ENCODE measurements at regions not wholly inside any gene's neighbourhood (a gene's known extent, or its start where the extent isn't known, plus 50 kb on each side); places are given as distances from the start of the nearest gene placed in this dataset.

DNA sequence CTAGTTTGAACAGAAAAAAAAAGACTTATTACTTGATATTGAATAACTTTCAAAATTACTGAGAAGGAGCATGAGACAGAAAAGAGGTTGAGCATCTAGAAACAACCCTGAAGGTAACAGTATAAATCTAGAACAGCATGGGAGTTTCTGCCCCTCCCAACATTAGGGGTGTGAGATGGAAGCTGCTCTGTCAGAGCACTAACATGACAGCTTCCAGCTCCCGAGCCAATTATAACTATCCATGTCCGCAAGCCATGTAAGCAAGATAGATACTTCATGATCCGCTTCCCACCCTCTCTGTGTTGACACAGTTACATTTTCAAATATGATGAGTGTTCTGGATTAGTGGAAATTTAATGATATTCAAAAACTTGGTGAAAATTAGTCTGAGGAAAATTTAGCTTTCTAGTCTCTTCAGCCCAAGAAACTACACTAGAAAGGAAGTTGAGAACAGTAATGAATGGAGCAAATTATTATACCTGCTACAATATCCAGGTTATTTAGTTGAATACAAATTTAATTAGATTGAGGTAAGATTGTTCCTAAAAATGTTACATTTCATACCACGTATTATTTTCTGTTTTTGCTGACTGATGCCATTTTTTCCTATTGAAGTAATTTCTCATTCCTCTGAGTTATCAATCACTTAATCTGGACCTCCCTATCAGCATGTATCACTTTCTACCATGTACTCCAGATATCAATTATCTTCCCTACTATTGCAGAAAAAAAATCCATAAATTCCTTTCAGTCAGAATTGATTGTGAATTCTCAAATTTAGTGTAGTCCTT, 129.3 kb upstream of the SLIT2 start:
- no peak for DNase-seq (ENCODE audit: extremely low read depth, low read depth)
- TF ChIP-seq, protein P1, sequence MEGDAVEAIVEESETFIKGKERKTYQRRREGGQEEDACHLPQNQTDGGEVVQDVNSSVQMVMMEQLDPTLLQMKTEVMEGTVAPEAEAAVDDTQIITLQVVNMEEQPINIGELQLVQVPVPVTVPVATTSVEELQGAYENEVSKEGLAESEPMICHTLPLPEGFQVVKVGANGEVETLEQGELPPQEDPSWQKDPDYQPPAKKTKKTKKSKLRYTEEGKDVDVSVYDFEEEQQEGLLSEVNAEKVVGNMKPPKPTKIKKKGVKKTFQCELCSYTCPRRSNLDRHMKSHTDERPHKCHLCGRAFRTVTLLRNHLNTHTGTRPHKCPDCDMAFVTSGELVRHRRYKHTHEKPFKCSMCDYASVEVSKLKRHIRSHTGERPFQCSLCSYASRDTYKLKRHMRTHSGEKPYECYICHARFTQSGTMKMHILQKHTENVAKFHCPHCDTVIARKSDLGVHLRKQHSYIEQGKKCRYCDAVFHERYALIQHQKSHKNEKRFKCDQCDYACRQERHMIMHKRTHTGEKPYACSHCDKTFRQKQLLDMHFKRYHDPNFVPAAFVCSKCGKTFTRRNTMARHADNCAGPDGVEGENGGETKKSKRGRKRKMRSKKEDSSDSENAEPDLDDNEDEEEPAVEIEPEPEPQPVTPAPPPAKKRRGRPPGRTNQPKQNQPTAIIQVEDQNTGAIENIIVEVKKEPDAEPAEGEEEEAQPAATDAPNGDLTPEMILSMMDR (IDR thresholded peaks at IDR 0.05; ENCODE audit: low read depth, low read length): no peak

DNA sequence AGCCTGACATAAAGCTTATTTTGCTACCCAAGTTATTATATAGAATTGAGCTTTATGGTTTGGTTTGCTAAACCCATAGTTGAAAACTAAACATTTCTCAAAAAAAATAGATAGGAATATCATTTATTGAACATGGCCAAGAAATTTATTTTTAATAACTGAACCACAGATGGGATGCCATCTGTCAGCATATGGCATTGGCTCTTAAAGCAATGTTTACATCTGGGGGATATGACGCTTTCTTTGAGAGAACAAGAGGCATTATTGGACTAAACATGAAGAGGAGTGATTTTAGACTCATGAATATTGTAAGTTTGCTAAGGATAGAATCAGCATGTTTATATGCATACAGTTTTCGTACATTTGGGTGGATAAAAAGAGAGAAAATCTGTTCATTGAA, 132.6 kb upstream of the SLIT2 start:
- no peak for DNase-seq (ENCODE audit: extremely low read depth, low read depth)
- TF ChIP-seq, protein P1 (IDR thresholded peaks at IDR 0.05; ENCODE audit: low read depth, low read length): no peak

DNA sequence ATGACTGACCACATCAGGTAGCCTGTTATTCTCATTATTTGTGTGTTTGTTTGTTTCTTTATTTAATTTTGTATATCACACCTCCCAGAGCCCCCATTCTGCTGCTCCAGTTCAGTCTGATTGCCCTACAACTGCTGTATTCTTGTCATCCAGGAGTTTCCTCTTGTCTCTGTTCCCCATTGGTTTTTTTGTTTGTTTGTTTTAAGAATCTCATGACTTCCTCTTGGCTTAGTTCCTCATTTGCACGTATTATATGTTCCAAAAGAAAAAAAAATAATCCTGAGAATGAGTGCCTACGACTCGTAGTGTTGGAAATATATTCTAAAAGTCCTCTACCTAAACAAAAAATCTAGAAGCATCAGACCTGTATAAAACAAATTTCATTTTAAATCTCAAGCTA, 142.3 kb upstream of the SLIT2 start:
- TF ChIP-seq, protein P1 (IDR thresholded peaks at IDR 0.05; ENCODE audit: low read depth, low read length): no peak

DNA sequence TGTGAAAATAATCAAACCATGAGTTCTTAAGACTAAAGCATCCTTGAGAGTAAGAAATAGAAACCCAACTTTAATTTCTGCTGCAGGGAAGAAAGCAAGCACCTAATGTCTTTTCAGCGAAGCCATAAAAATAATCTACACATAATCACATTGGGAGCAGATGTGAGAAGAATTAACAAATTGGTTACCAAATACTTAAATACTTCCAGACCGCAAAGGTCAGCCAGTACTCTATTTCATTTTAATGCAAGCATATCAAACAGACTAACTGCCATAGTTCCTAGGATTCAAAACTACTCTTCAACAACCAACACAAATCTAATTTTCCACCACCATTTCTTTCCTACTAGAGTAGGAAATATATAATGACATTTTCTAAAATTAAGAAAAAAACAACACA, 144.8 kb upstream of the SLIT2 start:
- no peak for DNase-seq (ENCODE audit: extremely low read depth, low read depth)

More for the DNA sequence above, 142.3 kb upstream of the SLIT2 start:
- no peak for DNase-seq (ENCODE audit: extremely low read depth, low read depth)

DNA sequence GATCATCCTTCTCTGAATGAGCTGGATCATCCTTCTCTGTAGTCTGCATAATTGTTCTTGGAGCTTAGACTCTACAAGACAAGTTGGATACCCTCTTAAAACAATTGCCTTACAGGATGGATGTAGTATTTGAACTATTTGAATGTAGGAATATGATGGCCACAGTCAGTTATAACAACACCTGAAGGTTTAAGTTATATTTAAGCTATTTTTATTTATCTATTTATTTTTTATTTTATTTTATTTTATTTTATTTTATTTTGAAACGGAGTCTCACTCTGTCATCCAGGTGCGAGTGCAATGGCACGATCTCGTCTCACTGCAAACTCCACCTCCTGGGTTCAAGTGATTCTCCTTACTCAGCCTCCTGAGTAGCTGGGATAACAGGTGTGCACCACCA, 149.9 kb upstream of the SLIT2 start:
- TF ChIP-seq, protein P1 (IDR thresholded peaks at IDR 0.05; ENCODE audit: low read depth, low read length): no peak
- no peak for DNase-seq (ENCODE audit: extremely low read depth, low read depth)

More for the DNA sequence above, 144.8 kb upstream of the SLIT2 start:
- TF ChIP-seq, protein P1 (IDR thresholded peaks at IDR 0.05; ENCODE audit: low read depth, low read length): no peak

DNA sequence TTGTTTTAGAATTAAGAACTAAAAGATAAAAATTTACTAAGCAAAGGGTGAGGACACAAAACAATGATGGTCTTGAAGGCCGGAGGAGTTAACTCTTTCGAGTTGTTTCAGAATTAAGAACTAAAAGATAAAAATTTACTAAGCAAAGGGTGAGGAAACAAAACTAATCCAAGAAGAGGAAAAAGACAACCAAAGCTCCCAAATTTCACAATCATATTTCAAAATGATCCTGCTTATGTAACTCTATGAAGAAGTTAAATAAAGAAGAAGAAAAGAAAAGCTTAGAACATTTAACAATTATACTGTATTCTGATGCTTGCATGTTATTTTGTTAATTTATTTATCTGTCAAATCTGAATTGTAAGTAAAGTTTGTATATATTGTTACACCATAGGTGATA, 154.8 kb upstream of the SLIT2 start:
- TF ChIP-seq, protein P1 (IDR thresholded peaks at IDR 0.05; ENCODE audit: low read depth, low read length): no peak
- DNase-seq (ENCODE audit: extremely low read depth, low read depth): no peak

DNA sequence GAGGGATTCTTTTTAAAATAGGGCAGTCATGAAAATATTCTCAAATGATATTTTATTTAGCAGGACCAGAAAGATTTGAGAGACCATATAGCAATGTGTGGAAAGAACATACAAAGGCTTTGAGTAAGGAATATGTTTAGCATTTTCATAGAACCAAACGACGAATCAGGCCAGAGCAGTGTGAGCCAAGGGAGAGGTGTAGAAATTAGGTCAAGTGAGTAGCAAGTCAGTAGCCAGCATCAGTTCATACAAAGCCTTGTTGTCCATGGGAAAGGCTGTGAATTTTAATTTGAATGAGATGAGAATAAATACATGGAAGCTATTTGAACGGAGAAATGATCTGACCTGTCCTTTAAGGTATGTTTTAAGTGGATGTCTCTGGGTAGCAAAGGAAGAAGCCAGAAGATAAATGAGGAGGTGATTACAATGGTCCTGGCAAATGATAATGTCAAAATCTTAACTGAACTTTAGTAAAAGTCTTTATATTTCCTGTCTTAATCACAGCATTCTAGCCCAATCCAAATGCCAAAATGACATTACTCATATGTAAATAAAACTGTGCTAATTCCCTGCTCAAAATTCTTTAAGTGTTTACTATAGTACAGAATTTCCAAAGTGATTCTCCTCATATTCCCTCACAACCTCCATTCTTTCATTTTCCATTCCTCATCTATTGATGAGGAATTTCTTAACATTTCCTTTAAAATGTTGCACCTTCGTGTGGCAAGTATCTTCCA, 155.7 kb upstream of the SLIT2 start:
- DNase-seq (ENCODE audit: extremely low read depth, low read depth): no peak
- TF ChIP-seq, protein P1 (IDR thresholded peaks at IDR 0.05; ENCODE audit: low read depth, low read length): no peak

Data from AG09319 (cell line).